GM12878 (cell line): ENCODE measurements at regions not wholly inside any gene's neighbourhood (a gene's known extent, or its start where the extent isn't known, plus 50 kb on each side); places are given as distances from the start of the nearest gene placed in this dataset.

ENCODE experiments used
- ATAC-seq: fragments of 200-7000 bp; cut with Tn5 transposase; 3 replicates; pipeline ENCODE4 v1.9.1; 2020; ENCODE audit warnings: mild to moderate bottlenecking, moderate library complexity
- BruUV-seq: library from RNA; stranded (reverse); fragments of 400-500 nt; replicated peaks from 2 replicates; lab custom pipeline; 2021; lab: Mats Ljungman, UMichigan
- CTCF ChIA-PET: fragments of 300-600 bp; sonication (Branson Sonifier 250); formaldehyde crosslinking; extraction: SDS; loops from one replicate; lab custom pipeline; 2021; ENCODE audit warnings: inconsistent platforms; lab: Yijun Ruan, JAX
- POLR2A ChIA-PET: fragments of 350-600 bp; formaldehyde crosslinking; extraction: SDS; loops from one replicate; lab custom pipeline; 2021; ENCODE audit warnings: inconsistent platforms; lab: Charles Lee
- RAD21 ChIA-PET: fragments of 300-600 bp; sonication (Branson Sonifier 250); formaldehyde crosslinking; loops from one replicate; lab custom pipeline; 2023; ENCODE audit warnings: antibody characterized with exemption; ENCODE audit not compliant: unreplicated experiment; lab: Charles Lee
- SMC1A ChIA-PET: fragments of 300-600 bp; sonication (Branson Sonifier 250); formaldehyde crosslinking; loops from one replicate; lab custom pipeline; 2023; ENCODE audit not compliant: unreplicated experiment, uncharacterized antibody; lab: Charles Lee
- DNase-seq: peaks from one replicate; pipeline ENCODE4 v3.0.0-alpha.2; 2011; ENCODE audit warnings: low read depth, low spot score
- FAIRE-seq: peaks from 3 replicates; lab custom pipeline; 2011; peaks lifted over from hg19 to GRCh38; lab: Jason Lieb, UNC
- H2AFZ ChIP-seq: 2 replicates; pipeline ENCODE4 v1.6.0; 2011; ENCODE audit warnings: low read depth, low read length, control low read depth; ENCODE audit not compliant: control insufficient read depth
- H3K27ac ChIP-seq: 2 replicates; pipeline ENCODE4 v1.5.1; 2011; ENCODE audit warnings: control low read depth; ENCODE audit not compliant: control insufficient read depth, insufficient read depth
- H3K27me3 ChIP-seq, 2 experiments: replicated peaks in 1 of 2; 2 replicates each; pipeline versions ENCODE4 v1.6.0 to v1.6.1; 2011; ENCODE audit warnings: low read length in 1 of 2; ENCODE audit not compliant: control insufficient read depth in 2 of 2, insufficient read depth in 2 of 2
- H3K36me3 ChIP-seq, 2 experiments: 2 replicates each; pipeline ENCODE4 v1.5.1; 2011; ENCODE audit warnings: low read length in 1 of 2; ENCODE audit not compliant: control insufficient read depth in 2 of 2, insufficient read depth in 2 of 2
- H3K4me1 ChIP-seq: 2 replicates; pipeline ENCODE4 v1.6.1; 2011; ENCODE audit warnings: mild to moderate bottlenecking, low read length, moderate library complexity, mixed read lengths; ENCODE audit not compliant: control insufficient read depth, insufficient read depth
- H3K4me2 ChIP-seq: 2 replicates; pipeline ENCODE4 v1.6.0; 2011; ENCODE audit warnings: control low read depth; ENCODE audit not compliant: control insufficient read depth, insufficient read depth
- H3K4me3 ChIP-seq: fragments of 200-600 bp; sonication (generic); 2 replicates; pipeline ENCODE4 v1.5.1; 2016
- H3K79me2 ChIP-seq: 2 replicates; pipeline ENCODE4 v1.6.0; 2011; ENCODE audit warnings: low read length; ENCODE audit not compliant: control insufficient read depth, insufficient read depth
- H3K9ac ChIP-seq: 2 replicates; pipeline ENCODE4 v1.8.0; 2011; ENCODE audit warnings: low read length, control low read depth, mixed read lengths; ENCODE audit not compliant: control insufficient read depth, insufficient read depth
- H3K9me3 ChIP-seq: replicated peaks from 3 replicates; pipeline ENCODE4 v1.5.1; 2011; ENCODE audit warnings: mild to moderate bottlenecking, low read length; ENCODE audit not compliant: control insufficient read depth, insufficient read depth
- H4K20me1 ChIP-seq: 2 replicates; pipeline ENCODE4 v1.6.0; 2011; ENCODE audit not compliant: control insufficient read depth, insufficient read depth
- ASH2L ChIP-seq: fragments of 300-600, 200-600 bp; sonication (generic); IDR thresholded peaks from 2 replicates; pipeline ENCODE4 v1.6.1; 2017; ENCODE audit warnings: low read depth, mild to moderate bottlenecking, borderline replicate concordance
- BACH1 ChIP-seq: fragments of 450-650 bp; IDR thresholded peaks from 2 replicates; pipeline ENCODE4 v1.6.1; 2017; ENCODE audit warnings: mild to moderate bottlenecking, borderline replicate concordance
- BCLAF1 ChIP-seq: fragments of 450-650 bp; IDR thresholded peaks from 2 replicates; pipeline ENCODE4 v1.6.1; 2017; ENCODE audit warnings: antibody characterized with exemption, mild to moderate bottlenecking, moderate library complexity
- ZBTB33 ChIP-seq: fragments of 450-650 bp; IDR thresholded peaks from 2 replicates; pipeline ENCODE4 v1.6.1; 2017; ENCODE audit warnings: mild to moderate bottlenecking
- WGBS: methylation state at CpG from one replicate; pipeline ENCODE4 v1.1.6; 2016; ENCODE audit warnings: low lambda C conversion rate; ENCODE audit not compliant: insufficient replicate concordance, insufficient coverage; ENCODE audit errors: missing lambda C conversion rate; 5-methylcytosine and 5-hydroxymethylcytosine counted together
- in situ Hi-C: fragments of 300-500 bp; cut with MboI; formaldehyde crosslinking; loops from 9 replicates; pipeline ENCODE4 v1.14.3; 2018; ENCODE audit warnings: mixed read lengths
- intact Hi-C: fragments of 100-400 bp; cut with micrococcal nuclease; formaldehyde crosslinking; loops from one replicate; pipeline ENCODE4 v1.14.2; 2022; ENCODE audit not compliant: unreplicated experiment
- TF ChIP-seq, protein P1 (sequence below): fragments of 450-650 bp; IDR thresholded peaks from 2 replicates; pipeline ENCODE4 v1.6.1; 2017; ENCODE audit warnings: mild to moderate bottlenecking, moderate library complexity

GRCh38 chr7:112580717-112581435 is 100.1 kb downstream of the LSMEM1 start:
- Histone ChIP-seq H3K4me2 (no peak overlapping the region), H3K27me3 (no peaks in the 10 kb centered on the region), H3K4me1 (no peaks in the 10 kb centered on the region), H3K9me3 (no peaks in the 10 kb centered on the region), H4K20me1 (no peaks in the 10 kb centered on the region), H3K36me3 (no peaks in the 10 kb centered on the region), H2AFZ (no peak overlapping the region), H3K4me3 (no peak overlapping the region), H3K79me2 (no peaks in the 10 kb centered on the region), H3K27ac (no peak overlapping the region), H3K9ac (no peak overlapping the region)
- FAIRE-seq = no peak
- in situ Hi-C loops = no loop called here
- no peak for ATAC-seq
- ChIA-PET CTCF (interaction anchor here (0.7 to 1.3 kb wide), 2 partner anchors 11 to 15 kb away, joined by 3 read pairs; no protein-coding TSS in a partner anchor), POLR2A (no interaction called here), RAD21 (no interaction called here), SMC1A (interaction anchor here (0.9 kb wide), 1 partner anchor 14 kb away, joined by 3 read pairs; no protein-coding TSS in a partner anchor)
- TF ChIP-seq, protein P1, sequence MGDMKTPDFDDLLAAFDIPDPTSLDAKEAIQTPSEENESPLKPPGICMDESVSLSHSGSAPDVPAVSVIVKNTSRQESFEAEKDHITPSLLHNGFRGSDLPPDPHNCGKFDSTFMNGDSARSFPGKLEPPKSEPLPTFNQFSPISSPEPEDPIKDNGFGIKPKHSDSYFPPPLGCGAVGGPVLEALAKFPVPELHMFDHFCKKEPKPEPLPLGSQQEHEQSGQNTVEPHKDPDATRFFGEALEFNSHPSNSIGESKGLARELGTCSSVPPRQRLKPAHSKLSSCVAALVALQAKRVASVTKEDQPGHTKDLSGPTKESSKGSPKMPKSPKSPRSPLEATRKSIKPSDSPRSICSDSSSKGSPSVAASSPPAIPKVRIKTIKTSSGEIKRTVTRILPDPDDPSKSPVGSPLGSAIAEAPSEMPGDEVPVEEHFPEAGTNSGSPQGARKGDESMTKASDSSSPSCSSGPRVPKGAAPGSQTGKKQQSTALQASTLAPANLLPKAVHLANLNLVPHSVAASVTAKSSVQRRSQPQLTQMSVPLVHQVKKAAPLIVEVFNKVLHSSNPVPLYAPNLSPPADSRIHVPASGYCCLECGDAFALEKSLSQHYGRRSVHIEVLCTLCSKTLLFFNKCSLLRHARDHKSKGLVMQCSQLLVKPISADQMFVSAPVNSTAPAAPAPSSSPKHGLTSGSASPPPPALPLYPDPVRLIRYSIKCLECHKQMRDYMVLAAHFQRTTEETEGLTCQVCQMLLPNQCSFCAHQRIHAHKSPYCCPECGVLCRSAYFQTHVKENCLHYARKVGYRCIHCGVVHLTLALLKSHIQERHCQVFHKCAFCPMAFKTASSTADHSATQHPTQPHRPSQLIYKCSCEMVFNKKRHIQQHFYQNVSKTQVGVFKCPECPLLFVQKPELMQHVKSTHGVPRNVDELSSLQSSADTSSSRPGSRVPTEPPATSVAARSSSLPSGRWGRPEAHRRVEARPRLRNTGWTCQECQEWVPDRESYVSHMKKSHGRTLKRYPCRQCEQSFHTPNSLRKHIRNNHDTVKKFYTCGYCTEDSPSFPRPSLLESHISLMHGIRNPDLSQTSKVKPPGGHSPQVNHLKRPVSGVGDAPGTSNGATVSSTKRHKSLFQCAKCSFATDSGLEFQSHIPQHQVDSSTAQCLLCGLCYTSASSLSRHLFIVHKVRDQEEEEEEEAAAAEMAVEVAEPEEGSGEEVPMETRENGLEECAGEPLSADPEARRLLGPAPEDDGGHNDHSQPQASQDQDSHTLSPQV = no peak
- no peak for TF ChIP-seq ZBTB33
- TF ChIP-seq BCLAF1 = no peak
- no peak for TF ChIP-seq ASH2L
- TF ChIP-seq BACH1 = no peak
- no peak for DNase-seq
- intact Hi-C loops = no loop called here
- no TSS peak for BruUV-seq
- 51% methylated on average over 5 of the region's 5 CpGs for WGBS
